Breast epithelium (tissue), 3 donors: ENCODE measurements at regions not wholly inside any gene's neighbourhood (a gene's known extent, or its start where the extent isn't known, plus 50 kb on each side); places are given as distances from the start of the nearest gene placed in this dataset.

Experiments used
- CTCF ChIP-seq, 3 donors: fragments of 450-650 bp; IDR thresholded peaks; one replicate each; pipeline ENCODE4 v1.5.1; 2016 to 2017; ENCODE audit warnings: antibody characterized with exemption in 3 of 3, mild to moderate bottlenecking in 3 of 3, moderate library complexity in 3 of 3
- POLR2AphosphoS5 ChIP-seq, 3 donors: sonication (generic); formaldehyde crosslinking; IDR thresholded peaks; one replicate each; pipeline ENCODE4 v1.6.1; 2017; ENCODE audit warnings: antibody characterized with exemption in 3 of 3

GRCh38 chr14:41146391-41146790, 460.3 kb upstream of the LRFN5 start:
- TF ChIP-seq CTCF (IDR thresholded peaks at IDR 0.05) (no peak), POLR2AphosphoS5 (IDR thresholded peaks at IDR 0.05) (no peak)
